ENCODE measurements at regions not wholly inside any gene's neighbourhood (a gene's known extent, or its start where the extent isn't known, plus 50 kb on each side); places are given as distances from the start of the nearest gene placed in this dataset.
"Not testable (repeated sequence)": the region's sequence is repeated elsewhere in the genome, so short reads cannot be mapped to it uniquely, and the experiment has no call there.

DNA sequence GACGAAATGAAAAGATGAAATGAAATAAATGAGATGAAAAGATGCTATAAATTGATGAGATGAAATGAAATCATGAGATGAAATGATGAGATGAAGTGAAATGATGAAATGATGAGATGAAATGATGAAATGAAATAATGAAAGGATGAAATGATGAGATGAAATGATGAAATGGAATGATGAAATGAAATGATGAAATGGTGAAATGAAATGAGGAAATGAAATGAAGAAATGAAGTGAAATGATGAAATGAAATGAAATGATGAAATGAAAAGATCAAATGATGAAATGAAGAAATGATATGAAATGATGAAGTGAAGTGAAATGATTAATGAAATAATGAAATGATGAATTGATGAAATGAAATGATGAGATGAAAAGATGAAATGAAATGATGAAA is 138.5 kb upstream of the ERV3-1 start:
- DNase-seq: not testable (repeated sequence)

GRCh38 chr7:65144557-65144956 is 138.1 kb upstream of the ERV3-1 start:
- DNase-seq: not testable (repeated sequence)

DNA sequence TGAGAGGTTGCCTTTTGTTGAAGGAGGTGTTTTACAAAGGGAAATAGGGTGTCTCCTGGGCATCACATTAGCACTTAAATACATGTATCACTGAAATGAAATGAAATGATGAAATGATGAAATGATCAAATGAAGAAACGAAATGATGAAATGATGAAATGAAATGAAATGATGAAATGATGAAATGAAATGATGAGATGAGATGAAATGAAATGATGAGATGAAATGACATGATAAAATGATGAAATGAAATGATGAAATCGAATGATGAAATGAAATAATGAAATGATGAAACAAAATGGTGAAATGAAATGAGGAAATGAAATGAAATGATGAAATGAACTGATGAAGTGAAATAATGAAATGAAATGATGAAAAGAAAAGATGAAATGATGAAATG is 137.6 kb upstream of the ERV3-1 start:
- not testable (repeated sequence) for DNase-seq

DNA sequence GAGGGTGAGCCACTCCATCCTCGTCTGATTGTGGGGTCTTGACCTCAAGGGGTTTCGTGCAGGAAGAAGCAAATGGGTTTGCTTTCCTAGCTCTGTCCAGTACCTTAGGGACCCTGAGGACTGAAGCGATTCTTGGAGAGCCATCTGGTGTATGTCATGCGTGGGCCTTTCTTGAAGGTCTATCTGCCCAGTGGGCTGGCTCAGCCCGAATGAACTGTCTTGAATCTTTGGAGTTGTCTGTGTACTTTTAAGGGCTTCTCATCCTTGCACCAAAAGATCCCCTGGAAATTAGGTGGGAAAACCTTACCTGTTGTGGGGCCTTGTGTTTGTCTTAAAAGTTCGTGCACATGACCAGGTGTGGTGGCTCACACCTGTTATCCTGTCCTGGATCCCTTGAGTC is 135.4 kb upstream of the ERV3-1 start:
- DNase-seq: not testable (repeated sequence)

DNA sequence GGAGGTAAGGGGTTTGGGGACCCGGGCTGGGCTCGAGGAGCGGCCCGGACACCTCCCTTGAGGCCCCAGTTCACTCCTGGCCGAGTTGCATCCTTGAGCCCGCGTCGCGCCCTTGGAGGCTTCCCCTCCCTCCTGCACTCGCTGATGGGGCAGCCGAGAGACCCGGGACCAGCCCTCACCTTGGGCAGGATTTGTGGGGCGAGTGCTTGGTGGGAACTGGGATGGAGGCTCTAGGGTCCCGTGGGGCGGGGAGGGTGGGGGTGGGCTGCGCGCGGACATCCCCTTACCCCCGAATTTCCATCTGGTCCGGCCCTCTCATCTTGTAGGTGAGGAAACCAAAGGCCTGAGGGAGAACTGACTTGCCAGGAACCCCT is 134.9 kb upstream of the ERV3-1 start:
- DNase-seq: not testable (repeated sequence)

DNA sequence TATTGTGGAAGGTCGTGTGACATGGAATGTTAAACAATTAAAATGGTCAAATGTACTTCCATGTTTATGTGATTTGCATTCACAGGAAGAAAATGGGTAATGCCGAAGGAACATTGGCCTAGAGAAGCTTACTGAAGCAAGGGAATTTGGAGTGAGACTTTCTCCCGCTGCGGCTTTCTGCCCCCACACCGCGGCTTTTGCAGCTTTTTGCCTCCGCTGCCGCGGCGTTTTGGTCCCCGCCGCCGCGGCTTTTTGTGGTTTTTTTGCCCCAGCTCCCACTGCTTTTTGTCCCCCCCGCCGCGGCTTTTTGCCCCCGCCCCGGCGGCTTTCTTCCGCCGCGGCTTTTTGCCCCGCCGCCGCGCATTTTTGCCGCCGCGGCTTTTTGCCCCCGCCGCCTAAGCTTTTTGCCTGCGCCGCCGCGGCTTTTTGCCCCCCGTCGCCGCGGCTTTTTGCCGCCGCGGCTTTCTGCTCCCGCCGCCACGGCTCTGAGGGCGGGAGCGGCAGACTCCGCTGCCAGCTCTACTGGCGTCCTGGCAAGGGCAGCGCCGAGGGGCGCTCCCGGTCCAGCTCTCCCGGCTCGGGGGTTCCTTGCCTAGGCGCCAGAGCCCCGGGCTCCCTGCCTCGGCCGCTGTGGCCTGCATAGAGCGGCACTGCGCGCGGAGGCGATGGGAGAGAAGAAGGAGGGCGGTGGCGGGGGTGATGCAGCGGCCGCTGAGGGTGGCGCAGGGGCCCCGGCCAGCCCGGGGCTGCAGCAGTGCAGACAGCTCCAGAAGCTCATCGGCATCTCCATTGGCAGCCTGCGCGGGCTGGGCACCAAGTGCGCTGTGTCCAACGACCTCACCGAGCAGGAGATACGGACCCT is 134.3 kb upstream of the ERV3-1 start:
- DNase-seq: not testable (repeated sequence)

DNA sequence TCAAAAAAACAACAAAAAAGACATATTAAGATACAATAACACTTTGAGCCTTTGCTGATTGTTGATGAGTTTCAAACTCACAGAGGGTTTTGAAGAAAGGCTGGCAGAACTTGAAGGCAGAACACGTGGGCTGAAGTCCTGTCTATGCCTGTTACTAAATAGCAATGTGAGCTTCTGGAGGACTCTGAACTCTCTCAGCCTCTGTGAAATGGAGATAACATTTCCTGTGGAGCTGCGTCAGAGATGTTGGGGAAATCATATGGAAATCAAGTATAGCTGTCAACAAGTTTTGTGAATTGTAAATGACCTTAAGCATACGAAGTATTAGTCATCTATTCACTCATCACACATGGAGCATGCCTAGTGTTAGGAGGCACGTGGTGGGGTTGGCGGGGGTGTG is 130.4 kb upstream of the ERV3-1 start:
- DNase-seq: not testable (repeated sequence)

GRCh38 chr7:65133087-65133486 is 126.6 kb upstream of the ERV3-1 start:
- DNase-seq: not testable (repeated sequence)

DNA sequence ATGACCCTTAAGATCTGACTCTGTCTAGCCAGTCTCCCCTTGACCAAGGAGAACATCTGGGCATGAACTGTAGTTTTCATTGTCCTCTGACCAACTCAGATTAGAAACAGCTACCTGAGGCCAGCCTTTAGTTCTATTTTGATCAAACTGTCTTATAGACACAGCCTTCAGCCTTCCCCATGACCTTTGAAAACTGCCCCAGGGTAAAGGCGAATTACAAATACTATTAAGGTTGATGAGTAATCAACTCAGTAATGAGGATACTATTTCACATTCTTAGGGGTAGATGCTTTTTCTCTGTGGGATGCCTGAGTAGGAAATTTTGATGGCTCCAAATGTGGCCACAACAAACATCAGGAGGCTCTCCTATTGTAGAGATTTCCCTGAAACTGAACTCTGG is 125.8 kb upstream of the ERV3-1 start:
- DNase-seq: not testable (repeated sequence)

GRCh38 chr7:65127364-65127763 is 120.9 kb upstream of the ERV3-1 start:
- DNase-seq: not testable (repeated sequence)

DNA sequence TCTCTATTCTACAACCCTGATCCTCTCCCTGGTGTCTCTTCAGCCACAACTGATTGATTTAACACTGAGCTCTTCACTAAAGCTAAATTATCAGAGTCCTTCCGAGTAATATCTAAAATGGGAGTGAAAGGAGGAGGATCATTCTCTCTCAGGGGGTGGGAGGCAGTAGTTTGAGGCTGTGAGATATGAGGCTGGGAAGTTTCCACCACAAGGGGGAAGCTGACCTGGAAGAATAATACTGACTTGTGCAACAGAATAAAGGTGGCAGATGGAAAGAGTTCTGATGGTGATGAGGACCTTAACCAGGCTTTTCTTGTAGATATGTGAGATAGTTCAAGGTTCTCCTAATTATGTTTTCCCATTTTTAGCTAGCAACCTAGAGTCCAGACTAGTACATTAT is 118.1 kb upstream of the ERV3-1 start:
- not testable (repeated sequence) for DNase-seq

- DNase-seq: not testable (repeated sequence)
Observed at GRCh38 chr7:65105650-65106203, 99.2 kb upstream of the ERV3-1 start.

DNA sequence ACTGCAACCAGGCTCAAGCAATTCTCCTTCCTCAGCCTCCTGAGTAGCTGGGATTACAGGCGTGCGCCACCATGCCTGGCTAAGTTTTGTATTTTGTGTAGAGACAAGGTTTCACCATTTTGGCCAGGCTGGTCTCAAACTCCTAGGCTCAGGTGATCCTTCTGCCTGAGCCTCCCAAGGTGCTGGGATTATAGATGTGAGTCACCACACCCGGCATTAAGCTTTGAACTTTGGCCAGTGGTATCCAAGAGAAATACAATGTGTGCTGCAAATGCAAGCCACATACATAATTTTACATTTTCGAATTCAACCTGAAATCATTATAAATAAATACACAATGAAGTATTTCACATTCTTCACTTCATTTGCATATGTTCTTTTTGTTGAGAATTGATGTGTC is 94.0 kb upstream of the ERV3-1 start:
- not testable (repeated sequence) for DNase-seq

DNA sequence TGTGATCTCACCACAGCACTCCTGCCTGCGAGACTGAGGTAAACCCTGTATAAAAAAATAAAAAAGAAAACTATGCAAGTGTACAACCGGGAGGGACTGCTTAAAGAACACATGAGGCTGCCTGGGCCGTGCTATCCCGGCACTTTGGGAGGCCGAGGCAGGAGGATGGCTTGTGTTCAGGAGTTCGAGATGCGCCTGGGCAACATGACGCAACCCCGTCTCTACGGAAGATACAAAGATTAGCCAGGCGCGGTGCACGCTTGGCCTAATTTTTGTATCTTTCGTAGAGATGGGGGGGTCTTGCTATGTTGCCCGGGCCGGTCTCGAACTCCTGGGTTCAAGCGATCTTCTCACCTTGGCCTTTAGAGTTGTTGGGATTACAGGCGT is 75.2 kb upstream of the ERV3-1 start:
- DNase-seq: not testable (repeated sequence)

DNA sequence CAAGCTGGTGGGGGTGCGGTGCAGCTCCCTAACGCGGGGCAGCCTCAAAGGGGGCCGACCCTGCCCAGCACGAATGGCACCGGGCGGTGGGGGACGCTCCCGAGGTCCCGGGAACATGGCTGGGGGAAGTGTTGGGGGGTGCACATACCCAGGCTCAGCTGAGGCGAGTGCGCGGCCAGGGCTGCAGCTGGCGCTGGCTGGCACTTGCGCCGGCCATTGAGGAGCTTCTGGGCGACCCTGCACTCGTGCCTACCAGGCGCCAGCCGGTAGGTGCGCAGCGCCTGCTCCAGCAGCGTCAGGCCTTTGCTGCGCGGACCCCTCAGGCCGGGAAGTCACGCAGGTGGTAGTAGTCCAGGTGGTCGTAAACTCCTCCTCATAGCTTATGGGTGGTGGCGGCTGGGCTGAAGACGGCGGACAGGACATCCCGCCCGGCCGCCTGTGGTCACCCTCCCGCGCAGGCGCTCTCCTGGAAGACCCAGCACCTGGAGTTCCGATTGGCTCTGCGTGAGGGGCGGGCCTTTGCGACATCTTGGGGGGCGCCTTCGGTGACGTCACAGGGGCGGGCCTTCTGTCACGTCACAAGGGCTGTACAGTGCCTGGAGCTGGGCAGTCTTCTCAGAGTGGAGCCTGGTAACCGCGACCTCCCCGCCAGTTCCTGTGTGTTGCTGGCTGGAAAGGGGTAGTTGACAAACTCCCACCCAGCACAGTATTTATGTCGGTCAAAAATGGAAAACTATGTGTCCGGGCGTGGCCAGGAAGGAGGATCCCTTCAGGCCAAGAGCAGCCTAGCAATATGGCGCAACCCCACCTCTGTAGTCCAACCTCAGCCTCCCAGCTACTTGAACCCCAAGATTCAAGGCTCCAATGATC is 74.5 kb upstream of the ERV3-1 start:
- peak; percentile 91 for DNase-seq

- DNase-seq: not testable (repeated sequence)
Observed at GRCh38 chr7:65074959-65075358, 68.5 kb upstream of the ERV3-1 start.

GRCh38 chr7:65073160-65073559 is 66.7 kb upstream of the ERV3-1 start:
- DNase-seq: not testable (repeated sequence)

DNA sequence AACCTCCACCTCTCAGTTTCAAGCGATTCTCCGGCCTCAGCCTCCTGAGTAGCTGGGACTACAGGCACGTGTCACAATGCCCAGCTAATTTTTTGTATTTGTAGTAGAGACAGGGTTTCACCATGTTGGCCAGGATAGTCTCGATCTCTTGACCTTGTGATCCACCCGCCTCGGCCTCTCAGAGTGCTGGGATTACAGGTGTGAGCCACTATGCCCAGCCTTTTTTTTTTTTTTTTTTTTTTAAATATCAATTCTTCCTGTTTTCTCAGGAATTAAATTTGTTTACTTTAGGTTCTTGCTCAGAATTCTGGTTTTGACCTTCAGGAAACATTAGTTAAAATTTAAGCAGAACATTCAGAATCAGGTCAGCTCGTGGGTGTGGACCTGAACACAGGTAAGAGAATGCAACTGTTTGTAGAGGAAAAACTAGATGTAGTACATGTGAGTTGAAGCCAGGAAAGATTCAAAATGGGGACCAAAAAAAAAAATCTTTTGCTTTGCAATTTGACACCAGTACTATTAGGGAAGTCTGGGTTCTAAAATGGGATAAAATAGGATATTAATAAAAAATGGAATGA is 65.5 kb upstream of the ERV3-1 start:
- DNase-seq: not testable (repeated sequence)

DNA sequence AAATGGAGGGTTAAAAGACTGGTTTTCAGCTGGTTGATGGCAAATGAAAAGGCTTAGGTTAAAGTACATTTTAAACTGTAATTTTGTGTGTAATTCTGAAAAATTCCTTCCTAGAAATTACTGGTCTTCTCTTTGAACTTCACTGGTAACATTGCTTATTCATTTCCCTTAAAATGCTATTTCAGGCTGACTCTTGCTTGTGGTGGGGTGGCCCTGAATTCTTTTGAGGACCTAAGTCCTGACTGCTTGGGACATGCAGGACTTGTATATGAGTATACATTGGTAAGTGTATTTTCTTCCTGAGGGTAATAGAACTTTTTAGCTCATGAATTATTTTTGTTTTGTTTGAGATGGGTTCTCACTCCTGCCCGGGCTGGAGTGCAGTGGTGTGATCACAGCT is 63.0 kb upstream of the ERV3-1 start:
- not testable (repeated sequence) for DNase-seq

DNA sequence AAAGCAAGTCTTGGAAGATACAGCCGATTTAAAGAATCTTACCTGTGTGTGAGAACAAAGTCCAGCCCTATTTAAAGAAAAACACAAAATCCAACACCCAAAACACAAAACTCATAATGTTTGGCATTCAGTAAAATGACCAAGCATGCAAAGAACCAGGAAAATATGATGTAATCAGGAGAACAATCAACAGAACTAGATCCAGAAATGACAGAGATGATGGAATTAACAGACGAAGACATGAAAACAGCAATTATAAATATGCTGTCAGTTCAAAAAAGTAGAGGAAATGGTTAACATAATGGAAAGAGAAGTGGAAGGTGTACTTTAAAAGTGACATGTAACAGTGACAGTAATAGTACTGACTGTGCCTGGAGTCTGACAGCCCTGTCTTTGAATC is 56.1 kb upstream of the ERV3-1 start:
- not testable (repeated sequence) for DNase-seq

- DNase-seq: not testable (repeated sequence)
Observed at GRCh38 chr7:65059247-65059646, 52.8 kb upstream of the ERV3-1 start.

Data from CD4-positive, alpha-beta T cell treated with Interleukin-6 for 4 hours (primary cell).